Mucosa of descending colon (tissue), 3 donors: ENCODE measurements at regions not wholly inside any gene's neighbourhood (a gene's known extent, or its start where the extent isn't known, plus 50 kb on each side); places are given as distances from the start of the nearest gene placed in this dataset.

ENCODE experiments used
- ATAC-seq: fragments of 200-7000 bp; cut with Tn5 transposase; one replicate; pipeline ENCODE4 v1.9.1; 2020; ENCODE audit warnings: mild to moderate bottlenecking, moderate library complexity
- DNase-seq, 3 donors: peaks; one replicate each; pipeline ENCODE4 v3.0.0-alpha.2; 2020
- H3K36me3 ChIP-seq: fragments of 200-600 bp; one replicate; pipeline ENCODE4 v1.8.0; 2021; ENCODE audit warnings: low read depth, mild to moderate bottlenecking
- H3K4me1 ChIP-seq: fragments of 200-600 bp; one replicate; pipeline ENCODE4 v1.8.0; 2021; ENCODE audit warnings: low read depth, mild to moderate bottlenecking
- H3K4me3 ChIP-seq: fragments of 200-600 bp; one replicate; pipeline ENCODE4 v1.8.0; 2021; ENCODE audit warnings: mild to moderate bottlenecking
- H3K9me3 ChIP-seq: fragments of 200-600 bp; one replicate; pipeline ENCODE4 v1.8.0; 2021; ENCODE audit warnings: mild to moderate bottlenecking
- intact Hi-C, 2 donors: fragments of 100-400 bp; cut with DNase I in 1 of 2; cut with micrococcal nuclease in 1 of 2; formaldehyde crosslinking; loops; one replicate each; pipeline versions ENCODE4 v1.11.0 to v1.11.1; 2022; cut with DNase I, micrococcal nuclease
- TF ChIP-seq, protein P1 (sequence below): fragments of 200-600 bp; IDR thresholded peaks from one replicate; pipeline ENCODE4 v1.8.0; 2022; ENCODE audit warnings: antibody characterized with exemption, mild to moderate bottlenecking
- donor health status: DM: no; HTN: no; CAD: no; lungs with moderate emphysema.
- donor health status: DM: no; HTN: no; CAD: no.
- donor health status: DM: no; HTN: yes; CAD: no.

DNA sequence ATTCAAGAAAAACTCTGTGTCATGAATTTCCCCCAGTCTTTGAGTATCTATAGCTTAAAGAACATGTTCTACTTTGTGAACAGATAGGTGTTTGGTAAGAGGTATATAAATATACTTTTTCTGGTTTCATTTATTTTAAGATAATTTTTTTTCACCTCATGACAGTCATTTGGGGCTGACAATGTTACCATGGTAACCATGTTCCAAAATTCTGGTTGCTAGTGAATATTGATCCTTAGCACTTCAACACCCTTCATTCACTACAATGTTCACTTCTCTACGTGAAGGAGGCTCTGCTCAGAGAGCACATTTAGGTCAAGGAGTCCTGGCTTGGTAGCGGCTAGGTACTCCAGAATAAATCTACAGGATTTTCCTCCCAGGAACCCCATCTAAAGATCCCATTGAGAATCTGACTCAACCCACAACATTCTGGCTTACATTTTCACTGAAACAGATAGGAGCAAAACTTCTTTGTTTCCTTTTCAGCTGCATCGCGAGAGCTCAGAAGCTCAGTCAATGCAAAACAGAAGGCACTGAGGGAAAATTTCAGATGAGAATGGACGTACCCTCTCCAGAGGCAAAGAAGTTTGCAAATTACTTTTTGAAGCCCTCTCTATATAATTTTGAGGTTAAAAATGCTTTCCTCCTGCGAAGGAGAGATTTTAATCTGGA lies 93.6 kb downstream of the ARF6 start:
- Histone ChIP-seq H3K4me1 (peaks cover 16% of the 10 kb centered on the region), H3K4me3 (no peak overlapping the region), H3K9me3 (no peaks in the 10 kb centered on the region), H3K36me3 (no peaks in the 10 kb centered on the region)
- ATAC-seq (no peak), DNase-seq (no peak)
- TF ChIP-seq, protein P1, sequence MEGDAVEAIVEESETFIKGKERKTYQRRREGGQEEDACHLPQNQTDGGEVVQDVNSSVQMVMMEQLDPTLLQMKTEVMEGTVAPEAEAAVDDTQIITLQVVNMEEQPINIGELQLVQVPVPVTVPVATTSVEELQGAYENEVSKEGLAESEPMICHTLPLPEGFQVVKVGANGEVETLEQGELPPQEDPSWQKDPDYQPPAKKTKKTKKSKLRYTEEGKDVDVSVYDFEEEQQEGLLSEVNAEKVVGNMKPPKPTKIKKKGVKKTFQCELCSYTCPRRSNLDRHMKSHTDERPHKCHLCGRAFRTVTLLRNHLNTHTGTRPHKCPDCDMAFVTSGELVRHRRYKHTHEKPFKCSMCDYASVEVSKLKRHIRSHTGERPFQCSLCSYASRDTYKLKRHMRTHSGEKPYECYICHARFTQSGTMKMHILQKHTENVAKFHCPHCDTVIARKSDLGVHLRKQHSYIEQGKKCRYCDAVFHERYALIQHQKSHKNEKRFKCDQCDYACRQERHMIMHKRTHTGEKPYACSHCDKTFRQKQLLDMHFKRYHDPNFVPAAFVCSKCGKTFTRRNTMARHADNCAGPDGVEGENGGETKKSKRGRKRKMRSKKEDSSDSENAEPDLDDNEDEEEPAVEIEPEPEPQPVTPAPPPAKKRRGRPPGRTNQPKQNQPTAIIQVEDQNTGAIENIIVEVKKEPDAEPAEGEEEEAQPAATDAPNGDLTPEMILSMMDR = no peak
- intact Hi-C loops = no loop called here

- Histone ChIP-seq H3K9me3 (no peaks in the 10 kb centered on the region), H3K4me1 (peaks cover 16% of the 10 kb centered on the region), H3K4me3 (no peak overlapping the region), H3K36me3 (no peaks in the 10 kb centered on the region)
- TF ChIP-seq, protein P1 = no peak
- intact Hi-C loops = no loop called here
- DNase-seq (no peak), ATAC-seq (peak; percentile 39)
These were observed 95.5 kb downstream of the ARF6 start for GRCh38 chr14:49988080-49988990.

DNA sequence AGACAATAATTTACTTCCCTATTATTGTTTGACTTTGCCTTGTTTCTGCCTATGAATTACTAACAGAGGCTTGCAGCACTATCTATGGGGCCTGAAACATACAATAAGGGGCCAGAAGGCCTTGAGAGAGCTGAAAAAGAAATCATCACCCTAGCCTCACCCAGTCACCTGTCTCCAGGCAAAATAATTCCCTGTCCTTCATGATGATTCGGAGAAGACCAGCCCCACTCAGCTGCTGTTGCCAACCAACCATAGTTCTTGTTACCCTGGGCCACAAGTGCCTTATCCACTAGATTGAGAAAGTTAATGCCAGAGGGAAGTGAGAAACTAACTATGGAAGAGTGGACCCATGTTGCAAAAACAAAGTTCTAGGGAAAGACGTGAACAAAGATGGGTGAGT lies 97.1 kb downstream of the ARF6 start:
- TF ChIP-seq, protein P1 = no peak
- intact Hi-C loops = no loop called here
- H3K9me3 ChIP-seq = no peaks in the 10 kb centered on the region
- no peak overlapping the region for H3K4me3 ChIP-seq
- H3K4me1 ChIP-seq = peaks cover 16% of the 10 kb centered on the region
- no peak for DNase-seq
- ATAC-seq = peak; percentile 34
- no peaks in the 10 kb centered on the region for H3K36me3 ChIP-seq

DNA sequence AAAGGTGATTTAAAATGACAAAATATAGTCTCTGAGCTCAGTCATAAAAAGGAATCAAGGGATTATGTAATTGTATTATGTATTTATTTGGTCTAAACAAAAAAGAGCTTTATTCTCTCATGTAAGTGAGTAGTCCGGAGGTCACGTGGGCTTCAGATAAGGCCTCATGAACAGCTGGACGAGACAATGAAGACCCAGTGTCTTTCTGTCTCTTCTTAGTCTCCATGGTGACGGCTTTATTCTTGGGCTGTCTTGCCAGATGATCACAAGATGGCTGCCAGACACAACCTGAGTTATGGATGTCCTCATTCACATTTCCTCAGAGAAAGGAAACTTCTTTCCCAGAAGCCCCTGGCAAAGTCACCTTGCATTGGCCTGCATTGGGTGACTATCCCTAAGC lies 98.6 kb downstream of the ARF6 start:
- intact Hi-C loops = no loop called here
- DNase-seq (no peak), ATAC-seq (no peak)
- Histone ChIP-seq H3K4me1 (peaks cover 14% of the 10 kb centered on the region), H3K9me3 (no peaks in the 10 kb centered on the region), H3K4me3 (no peak overlapping the region), H3K36me3 (no peaks in the 10 kb centered on the region)
- TF ChIP-seq, protein P1 = no peak

GRCh38 chr14:49992036-49992435 lies 99.2 kb downstream of the ARF6 start:
- TF ChIP-seq, protein P1 = no peak
- Histone ChIP-seq H3K9me3 (no peaks in the 10 kb centered on the region), H3K4me3 (no peak overlapping the region), H3K4me1 (peaks cover 9% of the 10 kb centered on the region), H3K36me3 (no peaks in the 10 kb centered on the region)
- ATAC-seq (no peak), DNase-seq (no peak)
- intact Hi-C loops = no loop called here
